Stomach (tissue), 8 donors: ENCODE measurements at regions not wholly inside any gene's neighbourhood (a gene's known extent, or its start where the extent isn't known, plus 50 kb on each side); places are given as distances from the start of the nearest gene placed in this dataset.

ENCODE experiments used
- DNase-seq, 2 donors: peaks; one replicate each; pipeline versions ENCODE4 v3.0.0 to v3.0.0-alpha.2; 2013 to 2019
- H3K27ac ChIP-seq, 5 donors: fragments of 200-600 bp in 4 of 5; sonication (generic) in 4 of 5; one replicate each; pipeline ENCODE4 v1.5.1; 2013 to 2019; ENCODE audit warnings: mild to moderate bottlenecking in 1 of 5, moderate library complexity in 1 of 5
- H3K27me3 ChIP-seq, 3 donors: fragments of 200-600 bp; sonication (generic); one replicate each; pipeline ENCODE4 v1.5.1; 2017 to 2019; ENCODE audit warnings: mixed run types in 1 of 3
- H3K36me3 ChIP-seq, 4 donors: fragments of 200-600 bp; sonication (generic); 1 replicate in 3 of 4; 2 replicates in 1 of 4; pipeline ENCODE4 v1.5.1; 2016 to 2019
- H3K4me1 ChIP-seq, 4 donors: fragments of 200-600 bp; sonication (generic); one replicate each; pipeline ENCODE4 v1.5.1; 2016 to 2019
- H3K4me3 ChIP-seq, 4 donors: fragments of 200-600 bp; sonication (generic) in 3 of 4; one replicate each; pipeline ENCODE4 v1.5.1; 2016 to 2019; ENCODE audit warnings: mild to moderate bottlenecking in 1 of 4
- H3K9me3 ChIP-seq, 4 donors: fragments of 200-600 bp; sonication (generic); one replicate each; pipeline ENCODE4 v1.5.1; 2016 to 2019
- CTCF ChIP-seq, 7 experiments: fragments of 450-650 bp in 4 of 7; fragments of 200-600 bp in 3 of 7; sonication (generic) in 3 of 7; IDR thresholded peaks; one replicate each; pipeline ENCODE4 v1.5.1; 2016 to 2019; ENCODE audit warnings: antibody characterized with exemption in 7 of 7, control low read depth in 2 of 7, mild to moderate bottlenecking in 1 of 7
- EP300 ChIP-seq: sonication (generic); formaldehyde crosslinking; IDR thresholded peaks from one replicate; pipeline ENCODE4 v1.6.1; 2017; ENCODE audit warnings: antibody characterized with exemption
- POLR2A ChIP-seq, 4 donors: fragments of 450-650 bp; IDR thresholded peaks; one replicate each; pipeline ENCODE4 v1.6.1; 2016; ENCODE audit warnings: antibody characterized with exemption in 4 of 4, control low read depth in 2 of 4, mild to moderate bottlenecking in 1 of 4, moderate library complexity in 1 of 4
- POLR2AphosphoS5 ChIP-seq, 3 donors: sonication (generic); formaldehyde crosslinking; IDR thresholded peaks; one replicate each; pipeline ENCODE4 v1.6.1; 2016; ENCODE audit warnings: antibody characterized with exemption in 3 of 3
- WGBS, 5 donors: extraction: QIAGEN DNeasy Blood & Tissue Kit in 3 of 5; methylation state at CpG; one replicate each; pipeline versions ENCODE4 v1.1.5 to v1.1.7; 2013 to 2018; 5-methylcytosine and 5-hydroxymethylcytosine counted together
- intact Hi-C: fragments of 100-400 bp; cut with DNase I; formaldehyde crosslinking; loops from one replicate; pipeline ENCODE4 v1.15.1; 2023; ENCODE audit warnings: low total_unique reads
- donor health status: healthy with polysubstance abuse.
- donor health status: Bipolar disorder and iron deficiency.
- donor health status: healthy.

- DNase-seq = no peak
- no peak overlapping the region for H3K4me3 ChIP-seq
- H3K4me1 ChIP-seq = no peaks in the 10 kb centered on the region
- intact Hi-C loops = no loop called here
- 55 to 69% (median 65%) methylated on average over 5 of the region's 5 CpGs for WGBS, 5 donors
- H3K36me3 ChIP-seq = no peaks in the 10 kb centered on the region
- peaks cover 0 to 4% (median 0%) of the 10 kb centered on the region in 3 donors for H3K27me3 ChIP-seq
- no peaks in the 10 kb centered on the region for H3K9me3 ChIP-seq
- H3K27ac ChIP-seq = no peak overlapping the region
- TF ChIP-seq POLR2A (IDR thresholded peaks at IDR 0.05) = no peak
- TF ChIP-seq POLR2AphosphoS5 (IDR thresholded peaks at IDR 0.05) = no peak
- no peak for TF ChIP-seq EP300
- TF ChIP-seq CTCF (IDR thresholded peaks at IDR 0.05) = no peak
Observed at GRCh38 chr17:34813290-34813689, 148.0 kb downstream of the CCT6B start.

DNA sequence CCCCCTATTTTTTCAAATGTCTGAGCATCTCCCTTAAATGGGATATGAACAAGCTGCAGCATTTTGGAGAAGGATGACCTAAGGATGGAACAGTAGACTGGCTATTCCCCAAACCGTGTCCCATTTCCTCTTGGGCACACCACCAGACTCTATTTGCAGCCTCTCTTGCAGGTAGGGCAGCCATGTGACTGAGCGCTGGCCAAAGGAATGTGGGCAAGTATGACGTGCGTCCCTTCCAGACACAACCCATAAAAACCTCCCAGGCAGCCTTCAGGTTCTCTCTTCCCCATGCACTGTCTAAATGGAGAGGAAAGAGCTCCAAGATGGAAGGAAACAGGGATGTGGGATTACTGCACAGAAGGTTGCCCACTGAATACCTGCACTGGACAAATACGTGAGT, 149.7 kb downstream of the CCT6B start:
- no peak for TF ChIP-seq CTCF (IDR thresholded peaks at IDR 0.05)
- TF ChIP-seq POLR2A (IDR thresholded peaks at IDR 0.05) = no peak
- TF ChIP-seq EP300 = no peak
- TF ChIP-seq POLR2AphosphoS5 (IDR thresholded peaks at IDR 0.05) = no peak
- DNase-seq = no peak
- 67 to 77% (median 72%) methylated on average over 5 of the region's 5 CpGs for WGBS, 5 donors
- Histone ChIP-seq H3K36me3 (no peaks in the 10 kb centered on the region), H3K9me3 (no peaks in the 10 kb centered on the region), H3K27me3 (no peaks in the 10 kb centered on the region), H3K4me3 (no peak overlapping the region), H3K27ac (no peak overlapping the region), H3K4me1 (no peaks in the 10 kb centered on the region)
- intact Hi-C loops = no loop called here

GRCh38 chr17:34800661-34801060, 160.6 kb downstream of the CCT6B start:
- DNase-seq = no peak
- no peak overlapping the region for H3K4me3 ChIP-seq
- peaks cover 0 to 13% (median 0%) of the 10 kb centered on the region in 3 donors for H3K27me3 ChIP-seq
- H3K36me3 ChIP-seq = no peaks in the 10 kb centered on the region
- intact Hi-C loops = no loop called here
- H3K27ac ChIP-seq = no peak overlapping the region
- peaks cover 0 to 23% (median 7%) of the 10 kb centered on the region in 4 donors for H3K9me3 ChIP-seq
- H3K4me1 ChIP-seq = no peaks in the 10 kb centered on the region
- 40 to 67% (median 60%) methylated on average over 1 of the region's 1 CpG for WGBS, 5 donors
- no peak for TF ChIP-seq CTCF (IDR thresholded peaks at IDR 0.05)
- TF ChIP-seq POLR2AphosphoS5 (IDR thresholded peaks at IDR 0.05) = no peak
- TF ChIP-seq POLR2A (IDR thresholded peaks at IDR 0.05) = no peak
- no peak for TF ChIP-seq EP300

DNA sequence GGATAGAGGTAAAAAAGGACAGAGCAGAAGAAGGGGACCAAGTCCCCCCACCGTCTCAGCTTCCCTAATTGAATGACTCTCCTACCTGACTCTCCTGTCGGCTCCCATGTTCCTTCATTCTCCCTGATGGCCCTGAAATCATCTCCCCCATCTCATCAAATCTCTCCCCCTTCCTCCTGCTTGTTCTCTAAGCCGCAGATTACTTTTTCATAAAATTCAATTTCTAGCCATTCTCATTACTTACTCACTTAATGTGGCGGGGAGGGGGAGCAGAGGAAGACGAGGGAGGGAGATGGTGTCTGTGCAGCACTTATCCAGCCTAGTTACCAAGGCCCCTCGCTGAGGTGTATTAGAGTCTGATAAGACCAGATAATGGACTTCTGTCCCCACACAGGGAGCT, 161.5 kb downstream of the CCT6B start:
- DNase-seq = no peak
- H3K9me3 ChIP-seq = peaks cover 0 to 23% (median 7%) of the 10 kb centered on the region in 4 donors

More for the DNA sequence above, 161.5 kb downstream of the CCT6B start:
- 55 to 69% (median 62%) methylated on average over 6 of the region's 6 CpGs for WGBS, 5 donors
- Histone ChIP-seq H3K27me3 (peaks cover 0 to 14% (median 0%) of the 10 kb centered on the region in 3 donors), H3K4me3 (no peak overlapping the region), H3K4me1 (no peaks in the 10 kb centered on the region), H3K27ac (no peak overlapping the region), H3K36me3 (no peaks in the 10 kb centered on the region)
- no peak for TF ChIP-seq EP300
- TF ChIP-seq POLR2AphosphoS5 (IDR thresholded peaks at IDR 0.05) = no peak
- TF ChIP-seq CTCF (IDR thresholded peaks at IDR 0.05) = no peak
- TF ChIP-seq POLR2A (IDR thresholded peaks at IDR 0.05) = no peak
- intact Hi-C loops = no loop called here
